AG08396 (cell line): ENCODE measurements at regions not wholly inside any gene's neighbourhood (a gene's known extent, or its start where the extent isn't known, plus 50 kb on each side); places are given as distances from the start of the nearest gene placed in this dataset.

Experiments
- DNase-seq: peaks from one replicate; pipeline ENCODE4 v3.0.0; 2012; ENCODE audit warnings: low spot score, mixed read lengths

- DNase-seq, result no peak
These were observed 515.0 kb downstream of the TBC1D4 start for GRCh38 chr13:74966814-74967424.

GRCh38 chr13:74966275-74966674, 515.7 kb downstream of the TBC1D4 start:
- no peak for DNase-seq

GRCh38 chr13:74945637-74946036, 536.3 kb downstream of the TBC1D4 start:
- no peak for DNase-seq

GRCh38 chr13:74931698-74932433, 550.1 kb downstream of the TBC1D4 start:
- no peak for DNase-seq

GRCh38 chr13:74930402-74931165, 551.4 kb downstream of the TBC1D4 start:
- DNase-seq, result peak; percentile 18

- no peak for DNase-seq
These were observed 552.5 kb downstream of the TBC1D4 start for GRCh38 chr13:74929436-74929835.

- DNase-seq, result no peak
These were observed 554.1 kb downstream of the TBC1D4 start for GRCh38 chr13:74927823-74928222.

GRCh38 chr13:74922963-74923362, 559.0 kb downstream of the TBC1D4 start:
- DNase-seq, result no peak

GRCh38 chr13:74921326-74921725, 560.6 kb downstream of the TBC1D4 start:
- DNase-seq, result no peak

- no peak for DNase-seq
These were observed 561.0 kb downstream of the TBC1D4 start for GRCh38 chr13:74920920-74921319.

GRCh38 chr13:74920361-74920760, 561.6 kb downstream of the TBC1D4 start:
- no peak for DNase-seq

GRCh38 chr13:74919914-74920313, 562.1 kb downstream of the TBC1D4 start:
- no peak for DNase-seq

- no peak for DNase-seq
These were observed 569.1 kb downstream of the TBC1D4 start for GRCh38 chr13:74912898-74913297.

- DNase-seq, result no peak
These were observed 571.6 kb downstream of the TBC1D4 start for GRCh38 chr13:74910415-74910814.

- no peak for DNase-seq
These were observed 574.2 kb downstream of the TBC1D4 start for GRCh38 chr13:74907788-74908187.

GRCh38 chr13:74904556-74904955, 577.4 kb downstream of the TBC1D4 start:
- DNase-seq, result no peak

GRCh38 chr13:74895042-74895796, 586.8 kb downstream of the TBC1D4 start:
- no peak for DNase-seq

GRCh38 chr13:74892096-74892495, 589.9 kb downstream of the TBC1D4 start:
- DNase-seq, result no peak

GRCh38 chr13:74891610-74892009, 590.4 kb downstream of the TBC1D4 start:
- DNase-seq, result no peak

- DNase-seq, result no peak
These were observed 592.6 kb downstream of the TBC1D4 start for GRCh38 chr13:74889321-74889720.

GRCh38 chr13:74886502-74886901, 595.5 kb downstream of the TBC1D4 start:
- peak; percentile 3 for DNase-seq

GRCh38 chr13:74883834-74884233, 598.1 kb downstream of the TBC1D4 start:
- DNase-seq, result no peak
